Mesenchymal stem cell (in vitro differentiated cells and primary cell): ENCODE measurements at regions not wholly inside any gene's neighbourhood (a gene's known extent, or its start where the extent isn't known, plus 50 kb on each side); places are given as distances from the start of the nearest gene placed in this dataset.

Experiments used
- DNase-seq: peaks from one replicate; pipeline ENCODE4 v3.0.0-alpha.2; 2013
- H2AFZ ChIP-seq: one replicate; pipeline ENCODE4 v1.6.1; 2013; ENCODE audit warnings: low read depth, mild to moderate bottlenecking, control low read depth, inconsistent platforms, low read length, moderate library complexity
- H2AK5ac ChIP-seq: 2 replicates; pipeline ENCODE4 v1.6.1; 2013; ENCODE audit warnings: low read length, moderate library complexity, mild to moderate bottlenecking, inconsistent platforms; ENCODE audit not compliant: severe bottlenecking
- H2BK120ac ChIP-seq: one replicate; pipeline ENCODE4 v1.6.1; 2013; ENCODE audit warnings: low read depth, mild to moderate bottlenecking, inconsistent platforms, low read length, moderate library complexity
- H2BK12ac ChIP-seq, 2 experiments: one replicate each; pipeline ENCODE4 v1.6.1; 2013; ENCODE audit warnings: inconsistent platforms in 2 of 2, low read length in 2 of 2, mild to moderate bottlenecking in 2 of 2, moderate library complexity in 2 of 2, control low read depth in 1 of 2
- H2BK15ac ChIP-seq: one replicate; pipeline ENCODE4 v1.6.1; 2013; ENCODE audit warnings: mild to moderate bottlenecking, low read depth, inconsistent platforms; ENCODE audit not compliant: poor library complexity, severe bottlenecking
- H2BK5ac ChIP-seq: 2 replicates; pipeline ENCODE4 v1.6.1; 2013; ENCODE audit warnings: low read depth, mild to moderate bottlenecking, low read length, control low read depth, inconsistent platforms; ENCODE audit not compliant: poor library complexity, severe bottlenecking
- H3K14ac ChIP-seq, 2 experiments: one replicate each; pipeline ENCODE4 v1.6.1; 2013; ENCODE audit warnings: inconsistent platforms in 2 of 2, low read length in 2 of 2, control low read depth in 1 of 2, mild to moderate bottlenecking in 1 of 2, moderate library complexity in 1 of 2
- H3K18ac ChIP-seq, 2 experiments: one replicate each; pipeline ENCODE4 v1.6.1; 2013; ENCODE audit warnings: inconsistent platforms in 2 of 2, low read length in 2 of 2, control low read depth in 1 of 2, low read depth in 1 of 2, mild to moderate bottlenecking in 1 of 2
- H3K23ac ChIP-seq, 2 experiments: one replicate each; pipeline ENCODE4 v1.6.1; 2013; ENCODE audit warnings: inconsistent platforms in 2 of 2, low read length in 2 of 2, mild to moderate bottlenecking in 2 of 2, moderate library complexity in 2 of 2, control low read depth in 1 of 2
- H3K27ac ChIP-seq: 2 replicates; pipeline ENCODE4 v1.5.1; 2013; ENCODE audit warnings: mild to moderate bottlenecking, moderate library complexity, low read length, control low read depth, inconsistent platforms; ENCODE audit not compliant: poor library complexity, severe bottlenecking
- H3K27me3 ChIP-seq, 2 experiments: 2 replicates each; pipeline versions ENCODE4 v1.6.1 to v1.7.0; 2013; ENCODE audit warnings: low read length in 2 of 2, mild to moderate bottlenecking in 2 of 2, moderate library complexity in 2 of 2, control low read depth in 1 of 2, inconsistent platforms in 1 of 2; ENCODE audit not compliant: control insufficient read depth in 1 of 2, insufficient read depth in 1 of 2
- H3K36me3 ChIP-seq, 2 experiments: 2 replicates each; pipeline versions ENCODE4 v1.6.1 to v1.7.0; 2013; ENCODE audit warnings: low read length in 2 of 2, control low read depth in 1 of 2, inconsistent platforms in 1 of 2, low read depth in 1 of 2, mild to moderate bottlenecking in 1 of 2; ENCODE audit not compliant: insufficient read depth in 2 of 2, control insufficient read depth in 1 of 2
- H3K4ac ChIP-seq, 2 experiments: one replicate each; pipeline ENCODE4 v1.6.1; 2013; ENCODE audit warnings: inconsistent platforms in 2 of 2, low read length in 2 of 2, mild to moderate bottlenecking in 2 of 2, moderate library complexity in 2 of 2, control low read depth in 1 of 2, low read depth in 1 of 2
- H3K4me1 ChIP-seq: 2 replicates; pipeline ENCODE4 v1.6.1; 2013; ENCODE audit warnings: low read depth, low read length, control low read depth; ENCODE audit not compliant: control insufficient read depth, insufficient read depth
- H3K4me2 ChIP-seq: 2 replicates; pipeline ENCODE4 v1.6.1; 2013; ENCODE audit warnings: low read length, mild to moderate bottlenecking, inconsistent platforms; ENCODE audit not compliant: poor library complexity, severe bottlenecking
- H3K4me3 ChIP-seq, 2 experiments: 2 replicates each; pipeline versions ENCODE4 v1.5.1 to v1.7.0; 2013; ENCODE audit warnings: low read length in 2 of 2, mild to moderate bottlenecking in 2 of 2, control low read depth in 1 of 2, low read depth in 1 of 2; ENCODE audit not compliant: insufficient read depth in 1 of 2
- H3K79me1 ChIP-seq: replicated peaks from 2 replicates; pipeline ENCODE4 v1.6.1; 2013; ENCODE audit warnings: mild to moderate bottlenecking, control low read depth, low read length, inconsistent platforms; ENCODE audit not compliant: poor library complexity, severe bottlenecking
- H3K9ac ChIP-seq: 2 replicates; pipeline ENCODE4 v1.7.0; 2013; ENCODE audit warnings: mild to moderate bottlenecking, low read length, moderate library complexity
- H3K9me3 ChIP-seq: 2 replicates; pipeline ENCODE4 v1.7.0; 2013; ENCODE audit warnings: mild to moderate bottlenecking, low read length; ENCODE audit not compliant: control insufficient read depth
- H4K8ac ChIP-seq: one replicate; pipeline ENCODE4 v1.6.1; 2013; ENCODE audit warnings: inconsistent platforms, mild to moderate bottlenecking, low read length, moderate library complexity
- H4K91ac ChIP-seq: one replicate; pipeline ENCODE4 v1.6.1; 2013; ENCODE audit warnings: mild to moderate bottlenecking, low read length, inconsistent platforms
- WGBS: methylation state at CpG from one replicate; pipeline ENCODE4 v1.1.7; 2013; ENCODE audit warnings: mixed read lengths; 5-methylcytosine and 5-hydroxymethylcytosine counted together

GRCh38 chr15:26011916-26012315, 148.8 kb upstream of the ATP10A start:
- Histone ChIP-seq H3K18ac (no peak overlapping the region), H3K23ac (no peak overlapping the region), H3K27me3 (peaks cover 0 to 11% of the 10 kb centered on the region in 2 experiments), H4K91ac (no peak overlapping the region), H2BK5ac (no peak overlapping the region), H2BK12ac (no peak overlapping the region), H3K14ac (no peak overlapping the region), H2BK15ac (no peak overlapping the region), H2AK5ac (no peak overlapping the region), H3K9me3 (no peaks in the 10 kb centered on the region), H3K4me2 (no peak overlapping the region), H2BK120ac (no peak overlapping the region), H3K9ac (no peak overlapping the region), H3K4ac (no peak overlapping the region), H3K27ac (no peak overlapping the region), H3K4me1 (no peaks in the 10 kb centered on the region), H3K79me1 (no peaks in the 10 kb centered on the region), H3K4me3 (no peak overlapping the region), H4K8ac (no peak overlapping the region), H3K36me3 (no peaks in the 10 kb centered on the region), H2AFZ (no peak overlapping the region)
- 86% methylated on average over 3 of the region's 3 CpGs for WGBS
- DNase-seq, result no peak

DNA sequence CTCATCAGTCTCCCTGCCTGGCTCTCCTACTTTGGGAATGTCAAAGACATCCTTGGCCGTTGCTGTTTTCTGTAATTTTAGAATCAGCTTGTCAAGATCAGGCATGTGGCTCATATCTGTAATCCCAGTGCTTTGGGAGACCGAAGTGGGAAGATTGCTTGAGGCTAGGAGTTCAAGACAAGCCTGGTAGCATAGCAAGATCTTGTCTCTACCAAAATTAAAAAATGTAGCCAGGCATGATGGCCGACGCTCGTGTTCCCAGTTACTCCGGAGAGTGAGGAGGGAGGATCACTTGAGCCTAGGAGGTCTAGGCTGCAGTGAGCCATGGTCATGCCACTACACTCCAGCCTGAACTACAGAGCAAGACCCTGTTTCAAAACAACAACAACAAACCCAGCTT, 144.0 kb upstream of the ATP10A start:
- Histone ChIP-seq H3K9me3 (no peaks in the 10 kb centered on the region), H3K9ac (no peak overlapping the region), H3K4me1 (no peaks in the 10 kb centered on the region), H3K36me3 (no peaks in the 10 kb centered on the region), H3K4me3 (no peak overlapping the region), H4K91ac (no peak overlapping the region), H3K79me1 (no peaks in the 10 kb centered on the region), H2AK5ac (no peak overlapping the region), H2BK15ac (no peak overlapping the region), H2BK5ac (no peak overlapping the region), H3K23ac (no peak overlapping the region), H3K27ac (no peak overlapping the region), H3K27me3 (peaks cover 0 to 3% of the 10 kb centered on the region in 2 experiments), H2BK12ac (no peak overlapping the region), H3K14ac (no peak overlapping the region), H3K4me2 (no peak overlapping the region), H3K4ac (no peak overlapping the region), H2BK120ac (no peak overlapping the region), H2AFZ (no peak overlapping the region), H4K8ac (no peak overlapping the region), H3K18ac (no peak overlapping the region)
- WGBS, result 76% methylated on average over 4 of the region's 6 CpGs
- no peak for DNase-seq

- no peak overlapping the region for H3K27ac ChIP-seq
- H3K4me2 ChIP-seq, result no peak overlapping the region
- H3K18ac ChIP-seq, result no peak overlapping the region
- no peak overlapping the region for H4K91ac ChIP-seq
- H3K9me3 ChIP-seq, result no peaks in the 10 kb centered on the region
- H2BK12ac ChIP-seq, result no peak overlapping the region
- no peak overlapping the region for H3K4me3 ChIP-seq
- no peak overlapping the region for H3K9ac ChIP-seq
- no peaks in the 10 kb centered on the region for H3K4me1 ChIP-seq
- no peak overlapping the region for H2AFZ ChIP-seq
- DNase-seq, result no peak
- H3K27me3 ChIP-seq, result peaks cover 0 to 3% of the 10 kb centered on the region in 2 experiments
- H2BK120ac ChIP-seq, result no peak overlapping the region
- H2AK5ac ChIP-seq, result no peak overlapping the region
- no peaks in the 10 kb centered on the region for H3K79me1 ChIP-seq
- WGBS, result 90% methylated on average over 9 of the region's 9 CpGs
- no peak overlapping the region for H3K4ac ChIP-seq
- H4K8ac ChIP-seq, result no peak overlapping the region
- no peak overlapping the region for H2BK5ac ChIP-seq
- H3K23ac ChIP-seq, result no peak overlapping the region
- H3K36me3 ChIP-seq, result no peaks in the 10 kb centered on the region
- no peak overlapping the region for H3K14ac ChIP-seq
- H2BK15ac ChIP-seq, result no peak overlapping the region
Observed at GRCh38 chr15:26001201-26001600, 138.1 kb upstream of the ATP10A start.

DNA sequence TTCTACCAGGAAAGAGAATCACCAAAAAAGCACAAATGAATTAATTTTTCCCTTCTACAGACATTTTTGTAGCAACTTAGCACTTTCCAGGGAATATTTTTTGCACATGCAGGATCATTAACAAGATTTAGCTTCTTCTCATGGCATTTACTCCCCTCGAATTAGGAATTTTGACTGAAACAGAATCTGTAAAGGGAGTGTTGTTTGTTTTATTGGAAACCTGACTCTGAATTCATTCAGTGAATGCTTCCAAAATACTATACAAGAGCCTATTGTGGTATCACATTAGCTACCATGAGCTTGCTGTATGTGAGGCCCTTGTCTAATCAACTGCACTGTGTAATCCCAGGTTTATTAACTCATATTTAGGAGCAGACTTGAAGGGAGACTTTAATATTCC, 130.4 kb upstream of the ATP10A start:
- H3K9me3 ChIP-seq, result no peaks in the 10 kb centered on the region
- no peak overlapping the region for H3K18ac ChIP-seq
- H2BK15ac ChIP-seq, result no peak overlapping the region
- no peak overlapping the region for H2AFZ ChIP-seq
- no peak overlapping the region for H4K8ac ChIP-seq
- H3K4me1 ChIP-seq, result no peaks in the 10 kb centered on the region
- no peak overlapping the region for H2BK5ac ChIP-seq
- H2AK5ac ChIP-seq, result no peak overlapping the region
- no peak overlapping the region for H3K4ac ChIP-seq
- no peak overlapping the region for H3K9ac ChIP-seq
- H3K27ac ChIP-seq, result no peak overlapping the region
- H2BK120ac ChIP-seq, result no peak overlapping the region
- no peaks in the 10 kb centered on the region for H3K27me3 ChIP-seq
- no peak overlapping the region for H2BK12ac ChIP-seq
- H3K79me1 ChIP-seq, result no peaks in the 10 kb centered on the region
- no peak overlapping the region for H3K23ac ChIP-seq
- no peak overlapping the region for H3K14ac ChIP-seq
- no peaks in the 10 kb centered on the region for H3K36me3 ChIP-seq
- no peak overlapping the region for H3K4me3 ChIP-seq
- no peak overlapping the region for H4K91ac ChIP-seq
- DNase-seq, result no peak
- H3K4me2 ChIP-seq, result no peak overlapping the region
- no CpG with 5 or more reads among the region's 1 CpG for WGBS
